ENCODE measurements at regions not wholly inside any gene's neighbourhood (a gene's known extent, or its start where the extent isn't known, plus 50 kb on each side); places are given as distances from the start of the nearest gene placed in this dataset.

- TF ChIP-seq POLR2AphosphoS5 (IDR thresholded peaks at IDR 0.05) (no peak), POLR2A (IDR thresholded peaks at IDR 0.05) (no peak), CTCF (IDR thresholded peaks at IDR 0.05) (no peak)
These were observed 174.4 kb upstream of the CMC1 start for GRCh38 chr3:28067014-28067413.
